ENCODE measurements at regions not wholly inside any gene's neighbourhood (a gene's known extent, or its start where the extent isn't known, plus 50 kb on each side); places are given as distances from the start of the nearest gene placed in this dataset.

DNA sequence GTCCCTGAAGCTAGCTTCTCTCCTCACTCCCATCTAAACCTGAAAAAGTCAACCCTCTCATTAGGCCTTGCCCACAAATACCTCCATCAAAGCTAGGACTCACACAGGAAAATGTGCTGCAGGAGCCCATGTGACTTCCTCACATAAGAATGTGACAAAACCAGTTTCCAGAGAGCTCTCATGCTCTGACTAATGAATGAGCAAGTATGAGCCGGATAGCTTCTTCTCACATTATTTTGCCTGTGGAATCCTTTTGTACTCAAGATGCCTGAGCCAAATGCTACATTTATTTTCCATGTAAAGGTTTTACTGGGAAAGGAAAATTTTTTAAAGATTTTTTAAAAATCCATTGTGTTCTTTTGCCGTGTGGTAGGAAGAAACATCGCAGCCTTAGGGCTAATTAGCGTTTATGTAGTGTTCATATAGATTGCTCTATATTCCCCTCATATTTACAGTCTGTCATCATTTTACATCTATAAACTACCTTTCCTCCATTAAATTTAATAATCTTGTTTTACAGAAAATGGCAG, 68.6 kb upstream of the CCN6 start:
- TF ChIP-seq, protein P1, sequence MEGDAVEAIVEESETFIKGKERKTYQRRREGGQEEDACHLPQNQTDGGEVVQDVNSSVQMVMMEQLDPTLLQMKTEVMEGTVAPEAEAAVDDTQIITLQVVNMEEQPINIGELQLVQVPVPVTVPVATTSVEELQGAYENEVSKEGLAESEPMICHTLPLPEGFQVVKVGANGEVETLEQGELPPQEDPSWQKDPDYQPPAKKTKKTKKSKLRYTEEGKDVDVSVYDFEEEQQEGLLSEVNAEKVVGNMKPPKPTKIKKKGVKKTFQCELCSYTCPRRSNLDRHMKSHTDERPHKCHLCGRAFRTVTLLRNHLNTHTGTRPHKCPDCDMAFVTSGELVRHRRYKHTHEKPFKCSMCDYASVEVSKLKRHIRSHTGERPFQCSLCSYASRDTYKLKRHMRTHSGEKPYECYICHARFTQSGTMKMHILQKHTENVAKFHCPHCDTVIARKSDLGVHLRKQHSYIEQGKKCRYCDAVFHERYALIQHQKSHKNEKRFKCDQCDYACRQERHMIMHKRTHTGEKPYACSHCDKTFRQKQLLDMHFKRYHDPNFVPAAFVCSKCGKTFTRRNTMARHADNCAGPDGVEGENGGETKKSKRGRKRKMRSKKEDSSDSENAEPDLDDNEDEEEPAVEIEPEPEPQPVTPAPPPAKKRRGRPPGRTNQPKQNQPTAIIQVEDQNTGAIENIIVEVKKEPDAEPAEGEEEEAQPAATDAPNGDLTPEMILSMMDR (IDR thresholded peaks at IDR 0.05; ENCODE audit: unreplicated experiment), result no peak
- ChIA-PET POLR2A (interaction anchor here (0.8 to 3.5 kb wide), 3 partner anchors 10 to 63 kb away, joined by 3 to 30 read pairs (median 7); no protein-coding TSS in a partner anchor), CTCF (interaction anchor here (0.8 to 1.5 kb wide), 3 partner anchors 11 to 31 kb away, joined by 3 to 6 read pairs (median 3); no protein-coding TSS in a partner anchor)
- peak; percentile 66 for DNase-seq (ENCODE audit: unreplicated experiment)
- no TSS peak for BruUV-seq (replicated peaks)
- Mint-ChIP-seq H3K4me1 (ENCODE audit: insufficient read depth, unreplicated experiment) (peaks cover 12% of the 10 kb centered on the region), H3K36me3 (ENCODE audit: insufficient read depth, unreplicated experiment) (peaks cover 6% of the 10 kb centered on the region), H3K9me3 (ENCODE audit: unreplicated experiment) (no peaks in the 10 kb centered on the region), H3K27ac (ENCODE audit: low read depth, unreplicated experiment) (peak overlapping the region; percentile 40), H3K4me3 (ENCODE audit: unreplicated experiment) (no peak overlapping the region), H3K27me3 (ENCODE audit: insufficient read depth, unreplicated experiment) (no peaks in the 10 kb centered on the region)
- intact Hi-C loops (cut with micrococcal nuclease), result no loop called here

DNA sequence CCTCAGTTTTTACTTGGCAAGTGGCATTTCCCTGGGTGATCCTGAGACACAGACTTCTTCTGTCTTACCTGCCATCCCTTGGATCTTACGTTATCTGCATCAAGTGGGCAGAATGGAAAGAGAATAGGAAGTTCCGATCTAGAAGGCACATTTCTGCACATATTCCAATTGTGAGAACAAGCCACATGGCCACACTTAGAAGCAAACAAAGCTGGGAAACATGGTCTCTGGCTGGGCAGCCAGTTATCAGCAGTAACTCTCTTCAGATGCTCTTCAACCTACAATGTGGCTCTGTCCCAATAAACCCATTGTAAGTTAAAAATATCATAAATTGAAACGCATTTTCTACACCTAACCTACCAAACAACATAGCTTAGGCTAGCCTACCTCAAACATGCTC, 67.3 kb upstream of the CCN6 start:
- DNase-seq (ENCODE audit: unreplicated experiment), result no peak
- peaks cover 12% of the 10 kb centered on the region for H3K4me1 Mint-ChIP-seq (ENCODE audit: insufficient read depth, unreplicated experiment)
- no peaks in the 10 kb centered on the region for H3K9me3 Mint-ChIP-seq (ENCODE audit: unreplicated experiment)
- ChIA-PET POLR2A (interaction anchor here (0.6 to 3.5 kb wide), 5 partner anchors 13 to 396 kb away, joined by 3 to 30 read pairs (median 4); no protein-coding TSS in a partner anchor), CTCF (interaction anchor here (1.5 to 3.2 kb wide), 3 partner anchors 10 to 13 kb away, joined by 6 to 22 read pairs (median 16); no protein-coding TSS in a partner anchor)
- intact Hi-C loops (cut with micrococcal nuclease), result no loop called here
- TF ChIP-seq, protein P1 (IDR thresholded peaks at IDR 0.05; ENCODE audit: unreplicated experiment), result no peak
- no peaks in the 10 kb centered on the region for H3K27me3 Mint-ChIP-seq (ENCODE audit: insufficient read depth, unreplicated experiment)
- H3K4me3 Mint-ChIP-seq (ENCODE audit: unreplicated experiment), result no peak overlapping the region
- peak overlapping the region; percentile 40 for H3K27ac Mint-ChIP-seq (ENCODE audit: low read depth, unreplicated experiment)
- H3K36me3 Mint-ChIP-seq (ENCODE audit: insufficient read depth, unreplicated experiment), result peaks cover 6% of the 10 kb centered on the region
- no TSS peak for BruUV-seq (replicated peaks)

DNA sequence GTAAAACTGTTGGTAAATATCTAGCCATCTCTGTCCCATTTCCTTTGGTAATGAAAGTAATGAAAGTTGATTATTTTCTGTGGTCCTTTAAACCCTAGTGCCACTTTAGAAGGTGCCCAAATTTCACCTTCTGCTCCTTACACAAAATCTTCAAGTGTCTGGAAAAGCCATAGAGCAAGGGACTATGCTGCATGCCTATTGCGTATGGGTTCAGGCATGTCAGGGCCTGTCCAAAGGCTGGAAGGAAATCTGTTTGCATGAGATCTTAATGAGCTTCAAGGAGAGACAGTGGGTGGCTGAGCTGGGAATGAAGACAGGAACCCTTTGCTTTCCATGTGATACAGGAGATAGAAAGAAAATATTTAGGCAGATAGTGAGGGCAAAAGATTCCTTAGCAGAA, 66.6 kb upstream of the CCN6 start:
- Mint-ChIP-seq H3K4me1 (ENCODE audit: insufficient read depth, unreplicated experiment) (peaks cover 12% of the 10 kb centered on the region), H3K27ac (ENCODE audit: low read depth, unreplicated experiment) (peak overlapping the region; percentile 40), H3K27me3 (ENCODE audit: insufficient read depth, unreplicated experiment) (no peaks in the 10 kb centered on the region), H3K36me3 (ENCODE audit: insufficient read depth, unreplicated experiment) (peaks cover 6% of the 10 kb centered on the region), H3K4me3 (ENCODE audit: unreplicated experiment) (no peak overlapping the region), H3K9me3 (ENCODE audit: unreplicated experiment) (no peaks in the 10 kb centered on the region)
- no TSS peak for BruUV-seq (replicated peaks)
- DNase-seq (ENCODE audit: unreplicated experiment), result peak; percentile 76
- TF ChIP-seq, protein P1 (IDR thresholded peaks at IDR 0.05; ENCODE audit: unreplicated experiment), result no peak
- intact Hi-C loops (cut with micrococcal nuclease), result no loop called here
- ChIA-PET POLR2A (interaction anchor here (0.8 to 2.5 kb wide), 7 partner anchors 14 to 397 kb away, joined by 3 to 19 read pairs (median 5); partner anchors contain the start of gene FYN), CTCF (interaction anchor here (1.0 to 3.2 kb wide), 6 partner anchors 10 to 283 kb away, joined by 3 to 22 read pairs (median 6); no protein-coding TSS in a partner anchor)

DNA sequence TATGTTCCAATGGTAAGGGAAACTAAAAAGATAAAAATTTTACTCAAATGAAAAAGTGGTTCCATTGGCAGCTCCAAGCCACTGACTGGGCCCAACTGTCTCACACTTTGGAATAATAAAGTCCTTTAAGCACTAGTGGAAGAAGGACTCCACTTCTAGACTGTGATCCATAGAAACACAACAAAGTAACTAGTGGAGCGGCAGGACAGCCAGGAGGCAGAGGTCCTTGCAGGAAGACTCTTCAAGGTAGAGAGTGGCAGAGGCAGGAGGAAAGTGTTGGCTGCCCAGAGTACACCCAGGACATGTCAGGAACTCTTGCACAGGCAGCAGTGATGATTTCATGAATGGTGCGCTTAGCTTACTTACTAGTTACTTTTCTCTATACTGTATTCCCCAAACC, 65.0 kb upstream of the CCN6 start:
- no TSS peak for BruUV-seq (replicated peaks)
- TF ChIP-seq, protein P1 (IDR thresholded peaks at IDR 0.05; ENCODE audit: unreplicated experiment), result no peak
- ChIA-PET CTCF (interaction anchor here (0.6 to 3.2 kb wide), 4 partner anchors 9 to 1317 kb away, joined by 3 to 16 read pairs (median 4); no protein-coding TSS in a partner anchor), POLR2A (interaction anchor here (2.5 kb wide), 1 partner anchor 16 kb away, joined by 19 read pairs; no protein-coding TSS in a partner anchor)
- peaks cover 6% of the 10 kb centered on the region for H3K36me3 Mint-ChIP-seq (ENCODE audit: insufficient read depth, unreplicated experiment)
- H3K9me3 Mint-ChIP-seq (ENCODE audit: unreplicated experiment), result no peaks in the 10 kb centered on the region
- no peak overlapping the region for H3K27ac Mint-ChIP-seq (ENCODE audit: low read depth, unreplicated experiment)
- no peaks in the 10 kb centered on the region for H3K27me3 Mint-ChIP-seq (ENCODE audit: insufficient read depth, unreplicated experiment)
- intact Hi-C loops (cut with micrococcal nuclease), result no loop called here
- no peak for DNase-seq (ENCODE audit: unreplicated experiment)
- peaks cover 18% of the 10 kb centered on the region for H3K4me1 Mint-ChIP-seq (ENCODE audit: insufficient read depth, unreplicated experiment)
- H3K4me3 Mint-ChIP-seq (ENCODE audit: unreplicated experiment), result no peak overlapping the region

Data from MCF 10A (cell line).